Dermis microvascular lymphatic vessel endothelial cell (primary cell): ENCODE measurements at regions not wholly inside any gene's neighbourhood (a gene's known extent, or its start where the extent isn't known, plus 50 kb on each side); places are given as distances from the start of the nearest gene placed in this dataset.
"Not testable (repeated sequence)": the region's sequence is repeated elsewhere in the genome, so short reads cannot be mapped to it uniquely, and the experiment has no call there.

Experiments
- DNase-seq, 2 donors: peaks; one replicate each; pipeline versions ENCODE4 v3.0.0 to v3.0.0-alpha.2; 2010; ENCODE audit warnings: low read depth in 2 of 2

- DNase-seq, result no peak
Measured at GRCh38 chr5:101662263-101662662, 633.8 kb downstream of the SLCO4C1 start.

- no peak for DNase-seq
Measured at GRCh38 chr5:101658433-101658832, 637.7 kb downstream of the SLCO4C1 start.

- no peak for DNase-seq
Measured at GRCh38 chr5:101653996-101654395, 642.1 kb downstream of the SLCO4C1 start.

- no peak for DNase-seq
Measured at GRCh38 chr5:101647861-101648260, 648.2 kb downstream of the SLCO4C1 start.

- DNase-seq, result no peak
Measured at GRCh38 chr5:101643794-101644193, 652.3 kb downstream of the SLCO4C1 start.

GRCh38 chr5:101637599-101637998 is 658.5 kb downstream of the SLCO4C1 start:
- DNase-seq, result no peak

GRCh38 chr5:101627770-101628169 is 668.3 kb downstream of the SLCO4C1 start:
- DNase-seq, result not testable (repeated sequence)

GRCh38 chr5:101626572-101626971 is 669.5 kb downstream of the SLCO4C1 start:
- DNase-seq, result no peak

- no peak for DNase-seq
Measured at GRCh38 chr5:101611039-101611438, 685.0 kb downstream of the SLCO4C1 start.

GRCh38 chr5:101608322-101608721 is 687.8 kb downstream of the SLCO4C1 start:
- DNase-seq, result no peak

- no peak for DNase-seq
Measured at GRCh38 chr5:101605700-101606099, 690.4 kb downstream of the SLCO4C1 start.

GRCh38 chr5:101600614-101601013 is 695.5 kb downstream of the SLCO4C1 start:
- DNase-seq, result no peak

- no peak for DNase-seq
Measured at GRCh38 chr5:101590384-101590783, 687.3 kb upstream of the ST8SIA4 start.

- no peak for DNase-seq
Measured at GRCh38 chr5:101585366-101585765, 682.3 kb upstream of the ST8SIA4 start.

- no peak for DNase-seq
Measured at GRCh38 chr5:101580591-101580990, 677.5 kb upstream of the ST8SIA4 start.

- DNase-seq, result no peak
Measured at GRCh38 chr5:101574017-101574416, 670.9 kb upstream of the ST8SIA4 start.

GRCh38 chr5:101561018-101561417 is 657.9 kb upstream of the ST8SIA4 start:
- DNase-seq, result no peak

- no peak for DNase-seq
Measured at GRCh38 chr5:101543780-101544179, 640.7 kb upstream of the ST8SIA4 start.

GRCh38 chr5:101539315-101539714 is 636.2 kb upstream of the ST8SIA4 start:
- no peak for DNase-seq

GRCh38 chr5:101535626-101536025 is 632.5 kb upstream of the ST8SIA4 start:
- DNase-seq, result no peak

- DNase-seq, result no peak
Measured at GRCh38 chr5:101534491-101535110, 631.5 kb upstream of the ST8SIA4 start.

GRCh38 chr5:101532430-101532829 is 629.3 kb upstream of the ST8SIA4 start:
- DNase-seq, result no peak

GRCh38 chr5:101531026-101531425 is 627.9 kb upstream of the ST8SIA4 start:
- no peak for DNase-seq

GRCh38 chr5:101529094-101529493 is 626.0 kb upstream of the ST8SIA4 start:
- DNase-seq, result not testable (repeated sequence)
